ENCODE measurements at regions not wholly inside any gene's neighbourhood (a gene's known extent, or its start where the extent isn't known, plus 50 kb on each side); places are given as distances from the start of the nearest gene placed in this dataset.

- H3K27me3 ChIP-seq (ENCODE audit: insufficient read depth, low read length) = no peaks in the 10 kb centered on the region
- H3K4me1 ChIP-seq (ENCODE audit: control insufficient read depth, insufficient read depth, low read length, unreplicated experiment) = no peaks in the 10 kb centered on the region
- H3K4me3 ChIP-seq (ENCODE audit: low read depth, low read length) = no peak overlapping the region
- H3K27ac ChIP-seq (ENCODE audit: low read depth, low read length) = no peak overlapping the region
- no peak overlapping the region for H2AFZ ChIP-seq (ENCODE audit: low read length, unreplicated experiment)
- H3K79me2 ChIP-seq (ENCODE audit: control insufficient read depth, insufficient read depth, low read length, unreplicated experiment) = no peaks in the 10 kb centered on the region
- no peaks in the 10 kb centered on the region for H3K36me3 ChIP-seq (ENCODE audit: insufficient read depth, low read length)
Measured at GRCh38 chr13:72025836-72026235, 158.8 kb upstream of the DACH1 start.

- H3K27ac ChIP-seq (ENCODE audit: low read depth, low read length) = no peak overlapping the region
- H3K79me2 ChIP-seq (ENCODE audit: control insufficient read depth, insufficient read depth, low read length, unreplicated experiment) = no peaks in the 10 kb centered on the region
- H3K27me3 ChIP-seq (ENCODE audit: insufficient read depth, low read length) = no peaks in the 10 kb centered on the region
- H2AFZ ChIP-seq (ENCODE audit: low read length, unreplicated experiment) = no peak overlapping the region
- H3K36me3 ChIP-seq (ENCODE audit: insufficient read depth, low read length) = no peaks in the 10 kb centered on the region
- no peaks in the 10 kb centered on the region for H3K4me1 ChIP-seq (ENCODE audit: control insufficient read depth, insufficient read depth, low read length, unreplicated experiment)
- H3K4me3 ChIP-seq (ENCODE audit: low read depth, low read length) = no peak overlapping the region
Measured at GRCh38 chr13:72023895-72024294, 156.9 kb upstream of the DACH1 start.

GRCh38 chr13:72005455-72005854, 138.5 kb upstream of the DACH1 start:
- Histone ChIP-seq H3K4me3 (ENCODE audit: low read depth, low read length) (no peak overlapping the region), H3K4me1 (ENCODE audit: control insufficient read depth, insufficient read depth, low read length, unreplicated experiment) (no peaks in the 10 kb centered on the region)

DNA sequence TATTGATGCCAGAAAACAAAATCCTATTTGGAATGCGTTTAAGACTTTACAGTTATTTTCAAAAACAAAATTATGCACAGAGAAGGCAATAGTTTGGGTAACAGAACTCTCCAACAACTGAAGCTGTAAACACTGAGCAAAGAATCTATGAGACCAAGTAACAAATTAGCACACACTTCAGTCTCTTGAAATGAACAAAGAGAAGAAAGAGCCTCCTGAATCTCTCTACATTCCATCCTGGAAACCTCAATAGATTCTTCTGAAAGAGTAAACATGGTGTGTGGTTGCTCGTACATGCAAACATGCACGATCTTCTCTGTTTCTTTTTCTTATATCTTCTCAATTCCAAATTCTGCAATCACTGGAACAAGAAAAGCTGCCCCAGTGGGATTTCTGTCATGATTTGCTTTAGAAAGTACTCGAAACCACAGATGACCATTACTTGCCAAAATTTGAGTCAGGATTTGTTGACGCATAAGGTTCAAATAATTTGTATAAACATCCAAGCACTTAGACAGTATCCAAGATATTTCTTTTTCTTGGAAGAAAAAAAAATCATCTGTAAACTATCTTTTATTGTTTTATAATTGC, 137.9 kb upstream of the DACH1 start:
- H3K27ac ChIP-seq (ENCODE audit: low read depth, low read length) = no peak overlapping the region; the same call in 1 of the 2 replicates
- no peaks in the 10 kb centered on the region for H3K79me2 ChIP-seq (ENCODE audit: control insufficient read depth, insufficient read depth, low read length, unreplicated experiment)
- no peak overlapping the region for H2AFZ ChIP-seq (ENCODE audit: low read length, unreplicated experiment)
- H3K36me3 ChIP-seq (ENCODE audit: insufficient read depth, low read length) = no peaks in the 10 kb centered on the region
- no peak overlapping the region for H3K4me3 ChIP-seq (ENCODE audit: low read depth, low read length)
- H3K27me3 ChIP-seq (ENCODE audit: insufficient read depth, low read length) = no peaks in the 10 kb centered on the region
- no peaks in the 10 kb centered on the region for H3K4me1 ChIP-seq (ENCODE audit: control insufficient read depth, insufficient read depth, low read length, unreplicated experiment)

More at GRCh38 chr13:72005455-72005854, 138.5 kb upstream of the DACH1 start:
- Histone ChIP-seq H3K27me3 (ENCODE audit: insufficient read depth, low read length) (no peaks in the 10 kb centered on the region), H3K27ac (ENCODE audit: low read depth, low read length) (no peak overlapping the region; the same call in 1 of the 2 replicates), H3K36me3 (ENCODE audit: insufficient read depth, low read length) (no peaks in the 10 kb centered on the region), H3K79me2 (ENCODE audit: control insufficient read depth, insufficient read depth, low read length, unreplicated experiment) (no peaks in the 10 kb centered on the region), H2AFZ (ENCODE audit: low read length, unreplicated experiment) (no peak overlapping the region)

GRCh38 chr13:72004246-72004645, 137.2 kb upstream of the DACH1 start:
- Histone ChIP-seq H3K36me3 (ENCODE audit: insufficient read depth, low read length) (no peaks in the 10 kb centered on the region), H3K27me3 (ENCODE audit: insufficient read depth, low read length) (no peaks in the 10 kb centered on the region), H3K4me1 (ENCODE audit: control insufficient read depth, insufficient read depth, low read length, unreplicated experiment) (no peaks in the 10 kb centered on the region), H2AFZ (ENCODE audit: low read length, unreplicated experiment) (no peak overlapping the region), H3K79me2 (ENCODE audit: control insufficient read depth, insufficient read depth, low read length, unreplicated experiment) (no peaks in the 10 kb centered on the region), H3K27ac (ENCODE audit: low read depth, low read length) (no peak overlapping the region), H3K4me3 (ENCODE audit: low read depth, low read length) (no peak overlapping the region)

DNA sequence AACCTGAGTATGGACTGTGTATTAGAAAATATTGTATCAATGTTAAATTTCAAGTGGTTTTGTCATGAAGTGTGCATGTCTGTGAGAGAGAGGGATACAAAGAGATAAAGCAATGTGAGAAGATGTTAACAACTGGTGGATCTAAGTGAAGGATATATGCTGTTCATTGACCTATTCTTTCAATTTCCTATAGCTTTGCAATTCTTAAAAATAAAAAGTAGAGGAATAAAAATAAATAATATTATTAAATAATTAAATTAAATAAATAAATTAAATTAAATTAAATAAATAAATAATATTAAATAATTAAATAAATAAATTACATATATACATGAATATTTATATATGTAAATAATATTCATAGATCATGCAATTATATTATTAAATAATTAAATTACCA, 131.2 kb upstream of the DACH1 start:
- no peaks in the 10 kb centered on the region for H3K27me3 ChIP-seq (ENCODE audit: insufficient read depth, low read length)
- H3K79me2 ChIP-seq (ENCODE audit: control insufficient read depth, insufficient read depth, low read length, unreplicated experiment) = no peaks in the 10 kb centered on the region
- no peak overlapping the region for H3K27ac ChIP-seq (ENCODE audit: low read depth, low read length)
- H3K4me1 ChIP-seq (ENCODE audit: control insufficient read depth, insufficient read depth, low read length, unreplicated experiment) = no peaks in the 10 kb centered on the region
- no peak overlapping the region for H2AFZ ChIP-seq (ENCODE audit: low read length, unreplicated experiment)
- H3K36me3 ChIP-seq (ENCODE audit: insufficient read depth, low read length) = no peaks in the 10 kb centered on the region
- H3K4me3 ChIP-seq (ENCODE audit: low read depth, low read length) = no peak overlapping the region

GRCh38 chr13:71979616-71980015, 112.6 kb upstream of the DACH1 start:
- Histone ChIP-seq H3K4me1 (ENCODE audit: control insufficient read depth, insufficient read depth, low read length, unreplicated experiment) (no peaks in the 10 kb centered on the region), H3K27ac (ENCODE audit: low read depth, low read length) (no peak overlapping the region), H3K27me3 (ENCODE audit: insufficient read depth, low read length) (no peaks in the 10 kb centered on the region), H3K79me2 (ENCODE audit: control insufficient read depth, insufficient read depth, low read length, unreplicated experiment) (no peaks in the 10 kb centered on the region), H3K4me3 (ENCODE audit: low read depth, low read length) (no peak overlapping the region), H3K36me3 (ENCODE audit: insufficient read depth, low read length) (no peaks in the 10 kb centered on the region), H2AFZ (ENCODE audit: low read length, unreplicated experiment) (no peak overlapping the region)

DNA sequence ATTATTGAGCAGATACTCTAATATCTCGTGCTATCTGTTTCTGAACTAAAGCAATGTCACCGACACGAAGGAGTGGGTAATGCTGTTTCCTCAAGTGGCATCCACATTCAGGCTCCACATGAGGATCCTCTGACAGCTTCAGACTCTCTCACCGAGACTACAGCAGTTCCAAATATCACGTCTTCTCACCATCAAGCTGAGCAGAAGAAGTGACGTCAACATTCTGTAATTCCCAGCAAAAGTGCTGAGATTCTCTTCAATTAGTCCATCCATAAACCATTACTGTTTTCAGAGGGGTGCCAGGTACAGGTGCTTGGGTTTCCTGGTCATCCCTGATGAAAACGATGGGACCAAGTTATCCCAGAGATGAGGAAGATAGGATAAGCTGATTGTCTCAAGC, 110.0 kb upstream of the DACH1 start:
- Histone ChIP-seq H3K27ac (ENCODE audit: low read depth, low read length) (no peak overlapping the region), H3K36me3 (ENCODE audit: insufficient read depth, low read length) (no peaks in the 10 kb centered on the region), H2AFZ (ENCODE audit: low read length, unreplicated experiment) (no peak overlapping the region), H3K4me3 (ENCODE audit: low read depth, low read length) (no peak overlapping the region), H3K4me1 (ENCODE audit: control insufficient read depth, insufficient read depth, low read length, unreplicated experiment) (no peaks in the 10 kb centered on the region), H3K79me2 (ENCODE audit: control insufficient read depth, insufficient read depth, low read length, unreplicated experiment) (no peaks in the 10 kb centered on the region), H3K27me3 (ENCODE audit: insufficient read depth, low read length) (no peaks in the 10 kb centered on the region)

DNA sequence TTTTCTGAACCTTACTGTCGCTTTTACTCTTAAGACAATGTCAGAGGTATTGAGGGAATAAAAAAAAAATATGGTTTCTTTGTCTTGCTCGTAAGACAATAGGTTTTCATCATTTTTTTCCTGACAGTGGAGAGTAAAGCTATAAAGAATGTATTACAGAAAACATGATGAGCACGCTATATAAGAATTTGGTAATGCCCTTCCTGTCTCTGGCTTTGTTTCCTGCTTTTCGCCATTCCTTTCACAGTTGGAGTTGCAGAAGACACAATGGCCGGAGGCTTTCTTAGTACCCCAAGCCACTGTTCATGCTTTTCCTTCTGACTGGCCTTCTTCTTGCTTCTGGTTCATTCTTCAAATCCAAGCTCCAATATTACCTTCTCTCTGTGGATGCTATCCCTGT, 101.0 kb upstream of the DACH1 start:
- no peaks in the 10 kb centered on the region for H3K36me3 ChIP-seq (ENCODE audit: insufficient read depth, low read length)
- H3K27ac ChIP-seq (ENCODE audit: low read depth, low read length) = no peak overlapping the region
- no peaks in the 10 kb centered on the region for H3K27me3 ChIP-seq (ENCODE audit: insufficient read depth, low read length)
- no peak overlapping the region for H2AFZ ChIP-seq (ENCODE audit: low read length, unreplicated experiment)
- H3K79me2 ChIP-seq (ENCODE audit: control insufficient read depth, insufficient read depth, low read length, unreplicated experiment) = no peaks in the 10 kb centered on the region
- no peaks in the 10 kb centered on the region for H3K4me1 ChIP-seq (ENCODE audit: control insufficient read depth, insufficient read depth, low read length, unreplicated experiment)
- no peak overlapping the region for H3K4me3 ChIP-seq (ENCODE audit: low read depth, low read length)

GRCh38 chr13:71964491-71965100, 97.6 kb upstream of the DACH1 start:
- Histone ChIP-seq H2AFZ (ENCODE audit: low read length, unreplicated experiment) (no peak overlapping the region), H3K27me3 (ENCODE audit: insufficient read depth, low read length) (no peaks in the 10 kb centered on the region), H3K4me3 (ENCODE audit: low read depth, low read length) (no peak overlapping the region), H3K27ac (ENCODE audit: low read depth, low read length) (no peak overlapping the region), H3K4me1 (ENCODE audit: control insufficient read depth, insufficient read depth, low read length, unreplicated experiment) (no peaks in the 10 kb centered on the region), H3K79me2 (ENCODE audit: control insufficient read depth, insufficient read depth, low read length, unreplicated experiment) (no peaks in the 10 kb centered on the region), H3K36me3 (ENCODE audit: insufficient read depth, low read length) (no peaks in the 10 kb centered on the region)

GRCh38 chr13:71962735-71963134, 95.7 kb upstream of the DACH1 start:
- Histone ChIP-seq H3K27me3 (ENCODE audit: insufficient read depth, low read length) (no peaks in the 10 kb centered on the region), H3K4me1 (ENCODE audit: control insufficient read depth, insufficient read depth, low read length, unreplicated experiment) (no peaks in the 10 kb centered on the region), H3K36me3 (ENCODE audit: insufficient read depth, low read length) (no peaks in the 10 kb centered on the region), H2AFZ (ENCODE audit: low read length, unreplicated experiment) (no peak overlapping the region), H3K4me3 (ENCODE audit: low read depth, low read length) (no peak overlapping the region), H3K79me2 (ENCODE audit: control insufficient read depth, insufficient read depth, low read length, unreplicated experiment) (no peaks in the 10 kb centered on the region), H3K27ac (ENCODE audit: low read depth, low read length) (no peak overlapping the region)

All from ACC112 (cell line).